A549 (cell line): ENCODE measurements at regions not wholly inside any gene's neighbourhood (a gene's known extent, or its start where the extent isn't known, plus 50 kb on each side); places are given as distances from the start of the nearest gene placed in this dataset.

Experiments used
- CTCF ChIP-seq: fragments of >200 bp; sonication (Bioruptor Twin); formaldehyde crosslinking; IDR thresholded peaks from 3 replicates; pipeline ENCODE4 v1.5.1; 2016
- EP300 ChIP-seq, 2 experiments: fragments of >200 bp; sonication (Bioruptor Twin); formaldehyde crosslinking; IDR thresholded peaks; 2 replicates in 1 of 2; 3 replicates in 1 of 2; pipeline ENCODE4 v1.6.1; 2016 to 2017
- HEYL ChIP-seq: fragments of 250-450 bp; sonication (Bioruptor Pico); IDR thresholded peaks from 2 replicates; pipeline ENCODE4 v1.8.0; 2021; ENCODE audit warnings: mild to moderate bottlenecking, moderate library complexity
- SMC3 ChIP-seq: fragments of >200 bp; sonication (Bioruptor Twin); formaldehyde crosslinking; IDR thresholded peaks from 3 replicates; pipeline ENCODE4 v1.6.1; 2018; ENCODE audit warnings: inconsistent platforms

- TF ChIP-seq CTCF, result no peak
- TF ChIP-seq HEYL (CRISPR knock-in tag), result no peak
- TF ChIP-seq SMC3, result no peak
- TF ChIP-seq EP300 (IDR thresholded peaks at IDR 0.05), result no peak
Measured at GRCh38 chr1:221907166-221907932, 165.5 kb upstream of the DUSP10 start.
